ENCODE measurements at regions not wholly inside any gene's neighbourhood (a gene's known extent, or its start where the extent isn't known, plus 50 kb on each side); places are given as distances from the start of the nearest gene placed in this dataset.
A peak's percentile ranks its signal among the peaks of the same experiment; 100 is the strongest.
"Not testable (repeated sequence)": the region's sequence is repeated elsewhere in the genome, so short reads cannot be mapped to it uniquely, and the experiment has no call there.

DNA sequence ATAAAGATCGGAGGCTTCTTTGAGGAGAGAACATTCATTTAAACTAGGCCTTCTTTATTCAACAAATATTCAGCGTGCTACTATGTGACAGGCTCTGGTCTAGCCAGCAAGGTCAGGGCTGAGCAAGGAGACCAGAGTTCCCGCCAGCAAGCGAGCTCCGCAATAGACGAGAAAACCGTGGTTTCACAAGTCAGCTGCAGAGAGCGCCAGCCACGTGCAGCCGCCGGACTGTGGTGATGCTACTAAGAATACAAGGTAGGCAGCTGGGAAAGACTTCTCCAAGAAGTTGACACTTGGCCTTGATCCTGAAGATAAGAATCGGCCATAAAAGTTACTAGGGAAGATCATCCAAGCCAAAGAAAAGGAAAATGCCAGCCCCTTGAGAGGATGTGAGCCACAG is 533.7 kb upstream of the SALL3 start:
- intact Hi-C loops (cut with DNase I), result no loop called here
- no peak for DNase-seq
- ATAC-seq, result no peak

- DNase-seq (no peak), ATAC-seq (no peak)
- intact Hi-C loops (cut with DNase I), result no loop called here
Observed at GRCh38 chr18:78447211-78447610, 532.4 kb upstream of the SALL3 start.

DNA sequence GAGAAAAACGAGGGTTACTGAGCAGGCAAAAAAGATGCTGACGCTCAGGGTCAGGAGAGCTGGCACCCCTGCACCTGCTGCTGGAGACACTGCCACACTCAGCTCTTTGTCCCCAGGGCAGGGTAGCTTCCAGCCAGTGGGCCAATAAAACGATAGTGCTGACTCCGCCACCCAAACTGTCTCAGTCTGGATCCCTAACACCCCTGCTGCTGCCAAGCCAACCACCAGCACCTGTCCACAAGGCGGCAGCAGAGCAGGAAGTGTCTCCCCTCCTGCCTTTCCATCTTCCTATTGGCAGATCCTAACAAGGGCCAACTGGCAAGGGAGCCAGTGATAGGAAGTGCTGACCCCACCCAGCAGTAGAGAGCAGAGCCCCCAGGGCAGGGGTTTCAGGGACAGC is 531.5 kb upstream of the SALL3 start:
- ATAC-seq (no peak), DNase-seq (no peak)
- intact Hi-C loops (cut with DNase I), result no loop called here

GRCh38 chr18:78448591-78448990 is 531.0 kb upstream of the SALL3 start:
- DNase-seq, result no peak
- intact Hi-C loops (cut with DNase I), result no loop called here
- no peak for ATAC-seq

DNA sequence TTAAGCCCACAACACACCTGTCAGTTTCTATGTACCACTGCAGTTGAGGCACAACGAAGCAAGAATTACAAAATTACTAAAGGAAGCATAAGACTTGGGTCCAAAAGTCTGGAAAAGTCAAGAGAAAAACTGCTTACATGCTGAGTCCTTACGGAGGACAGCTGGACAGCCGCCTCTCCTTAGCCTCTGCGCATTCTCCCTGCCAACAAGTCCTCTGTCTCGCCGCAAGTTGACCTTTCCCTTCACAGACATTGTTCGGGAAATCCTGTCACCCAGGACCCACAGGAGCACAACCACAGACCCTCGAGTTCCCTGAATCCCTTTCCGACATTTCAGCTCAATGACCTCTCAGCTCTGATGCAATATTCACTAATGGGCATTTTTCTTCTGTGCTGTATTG is 525.4 kb upstream of the SALL3 start:
- ATAC-seq, result no peak
- intact Hi-C loops (cut with DNase I), result no loop called here

DNA sequence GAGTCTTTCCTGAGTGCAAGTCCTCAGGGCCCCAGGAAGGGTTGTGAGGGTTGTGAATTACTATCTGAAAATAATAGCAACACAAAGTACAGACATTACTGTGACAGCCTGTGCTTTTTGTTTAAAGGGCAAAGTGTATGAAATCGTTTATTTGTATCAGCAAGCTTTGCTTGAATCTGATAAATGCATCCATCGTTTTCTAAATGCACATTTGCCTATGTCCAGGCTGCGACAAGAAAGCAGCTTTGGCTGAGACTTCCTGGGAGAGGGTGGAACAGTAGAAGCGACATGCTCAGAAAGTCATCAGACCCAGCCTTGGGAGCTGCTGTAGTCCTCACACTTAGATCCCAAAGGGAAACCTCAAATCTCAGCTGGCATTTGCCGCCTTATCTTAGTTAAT is 524.2 kb upstream of the SALL3 start:
- intact Hi-C loops (cut with DNase I), result no loop called here
- no peak for ATAC-seq
- DNase-seq, result no peak

More for the DNA sequence above, 525.4 kb upstream of the SALL3 start:
- DNase-seq, result no peak

GRCh38 chr18:78457011-78457410 is 522.6 kb upstream of the SALL3 start:
- DNase-seq, result no peak
- intact Hi-C loops (cut with DNase I), result no loop called here
- ATAC-seq, result no peak

- ATAC-seq (no peak), DNase-seq (no peak)
- intact Hi-C loops (cut with DNase I), result no loop called here
Observed at GRCh38 chr18:78457731-78458130, 521.9 kb upstream of the SALL3 start.

DNA sequence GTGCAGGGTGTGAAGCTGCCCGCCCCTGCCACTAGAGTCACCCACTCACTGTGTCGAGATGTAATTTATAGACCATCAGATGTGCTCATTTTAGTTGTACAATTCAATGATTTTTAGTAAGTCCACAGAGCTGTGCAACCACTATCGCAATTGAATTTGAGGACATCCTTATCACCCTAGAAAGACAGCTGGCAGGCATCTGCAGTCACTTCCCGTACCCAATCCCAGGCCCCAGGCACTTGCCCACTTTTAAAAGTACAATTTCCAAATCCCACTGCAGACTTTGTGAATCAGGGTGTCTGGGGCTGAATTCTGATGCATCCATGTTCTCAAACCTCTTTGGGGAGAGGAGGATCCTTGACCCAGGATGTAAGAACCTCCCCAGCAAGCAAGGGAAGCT is 521.3 kb upstream of the SALL3 start:
- no peak for ATAC-seq
- DNase-seq, result no peak
- intact Hi-C loops (cut with DNase I), result no loop called here

DNA sequence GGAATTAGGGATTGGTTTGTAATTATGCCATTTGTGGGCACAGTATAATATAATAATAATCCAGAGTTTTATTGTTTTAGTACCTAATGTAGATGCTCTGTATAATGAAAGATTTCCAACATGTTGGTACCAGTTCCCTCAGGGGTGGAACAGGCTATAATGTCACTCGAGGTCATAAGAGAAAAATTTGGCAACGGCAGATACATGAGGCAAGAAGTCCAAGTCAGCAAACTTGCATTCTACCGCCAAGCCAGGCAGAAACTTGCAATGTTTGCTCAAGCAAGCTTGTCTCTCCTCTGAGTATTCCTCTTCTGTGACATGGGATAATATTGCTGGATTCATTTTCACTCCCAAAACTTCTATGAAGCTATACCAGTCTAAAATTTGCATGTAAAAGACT is 520.0 kb upstream of the SALL3 start:
- DNase-seq, result no peak
- peak in 1 of 2 donors; percentile 67 for ATAC-seq
- intact Hi-C loops (cut with DNase I), result no loop called here

DNA sequence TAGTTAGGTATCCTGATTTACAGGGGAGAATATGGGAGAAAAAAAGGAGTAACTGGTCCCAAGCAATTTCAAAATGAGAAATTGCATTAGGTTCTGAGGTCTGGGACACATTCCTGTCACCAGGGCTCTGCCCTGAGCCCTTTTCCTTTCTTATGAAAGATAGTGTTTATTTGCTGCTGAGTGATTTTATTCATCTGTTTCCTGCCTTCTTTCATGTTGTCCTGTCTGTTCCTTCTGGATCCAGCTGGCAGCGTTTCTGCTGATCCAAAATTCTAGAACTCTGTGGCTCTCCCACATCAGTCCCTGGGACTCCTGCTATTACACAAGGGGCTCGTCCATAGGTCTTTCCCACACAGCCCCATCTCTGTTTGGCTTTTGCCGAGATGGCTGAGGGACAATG is 519.1 kb upstream of the SALL3 start:
- intact Hi-C loops (cut with DNase I), result no loop called here
- no peak for DNase-seq

DNA sequence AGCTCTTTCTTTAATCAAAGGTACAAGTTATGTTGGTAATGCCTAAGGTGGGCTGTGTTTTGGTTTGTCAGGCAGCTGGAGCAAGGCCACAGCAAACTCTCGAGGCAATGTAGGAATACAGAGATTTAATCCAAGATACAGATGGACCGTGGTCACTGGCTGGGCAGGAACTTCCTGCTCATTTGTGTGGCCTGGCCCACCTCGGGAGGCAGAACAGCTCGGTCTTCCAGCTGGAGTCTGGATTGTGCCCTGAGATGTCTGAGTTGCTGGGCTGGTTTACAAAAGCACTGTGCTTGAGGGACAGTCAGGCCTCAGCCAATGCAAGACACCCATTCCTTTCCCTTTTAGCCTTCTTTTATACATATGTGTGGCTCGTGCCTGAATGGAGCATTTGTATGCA is 506.1 kb upstream of the SALL3 start:
- DNase-seq, result no peak
- intact Hi-C loops (cut with DNase I), result no loop called here
- ATAC-seq, result no peak

More for the DNA sequence above, 519.1 kb upstream of the SALL3 start:
- no peak for ATAC-seq

DNA sequence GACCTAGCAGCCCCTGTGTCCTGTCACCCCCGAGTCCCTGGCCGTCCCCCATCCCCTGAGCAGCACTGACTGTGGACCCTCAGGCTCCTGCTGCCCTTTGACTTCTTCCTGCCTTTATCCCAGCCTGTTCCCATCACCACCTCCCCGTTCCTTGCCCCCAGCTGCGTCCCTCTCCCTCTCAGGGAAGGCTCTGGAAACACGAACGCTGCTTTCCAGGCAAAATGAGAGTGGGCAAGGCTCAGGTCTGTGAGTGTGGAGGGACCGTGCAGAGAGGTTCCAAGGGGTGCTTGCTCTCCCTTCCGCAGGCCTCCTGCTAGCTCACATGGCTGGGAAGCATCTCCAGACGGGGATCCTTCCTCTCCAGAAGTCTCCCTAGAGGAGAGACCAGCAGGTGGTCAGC is 501.8 kb upstream of the SALL3 start:
- no peak for DNase-seq
- intact Hi-C loops (cut with DNase I), result no loop called here
- ATAC-seq, result no peak

DNA sequence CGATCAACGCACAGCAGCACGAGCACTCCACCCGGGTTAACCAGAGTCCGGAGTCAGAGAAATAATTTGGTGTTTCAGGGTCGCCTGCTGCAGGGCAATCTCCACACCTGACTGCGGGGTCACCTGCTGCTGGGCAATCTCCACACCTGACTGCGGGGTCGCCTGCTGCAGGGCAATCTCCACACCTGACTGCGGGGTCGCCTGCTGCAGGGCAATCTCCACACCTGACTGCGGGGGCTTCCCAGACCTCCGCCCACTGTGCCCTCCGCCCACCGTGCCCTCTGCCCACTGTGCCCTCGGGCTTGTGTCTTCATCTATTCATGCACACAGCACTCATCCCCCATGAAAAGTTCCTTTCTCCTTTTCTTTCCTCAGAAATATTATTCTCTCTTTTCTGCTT is 500.2 kb upstream of the SALL3 start:
- ATAC-seq (no peak), DNase-seq (no peak)
- intact Hi-C loops (cut with DNase I), result no loop called here

DNA sequence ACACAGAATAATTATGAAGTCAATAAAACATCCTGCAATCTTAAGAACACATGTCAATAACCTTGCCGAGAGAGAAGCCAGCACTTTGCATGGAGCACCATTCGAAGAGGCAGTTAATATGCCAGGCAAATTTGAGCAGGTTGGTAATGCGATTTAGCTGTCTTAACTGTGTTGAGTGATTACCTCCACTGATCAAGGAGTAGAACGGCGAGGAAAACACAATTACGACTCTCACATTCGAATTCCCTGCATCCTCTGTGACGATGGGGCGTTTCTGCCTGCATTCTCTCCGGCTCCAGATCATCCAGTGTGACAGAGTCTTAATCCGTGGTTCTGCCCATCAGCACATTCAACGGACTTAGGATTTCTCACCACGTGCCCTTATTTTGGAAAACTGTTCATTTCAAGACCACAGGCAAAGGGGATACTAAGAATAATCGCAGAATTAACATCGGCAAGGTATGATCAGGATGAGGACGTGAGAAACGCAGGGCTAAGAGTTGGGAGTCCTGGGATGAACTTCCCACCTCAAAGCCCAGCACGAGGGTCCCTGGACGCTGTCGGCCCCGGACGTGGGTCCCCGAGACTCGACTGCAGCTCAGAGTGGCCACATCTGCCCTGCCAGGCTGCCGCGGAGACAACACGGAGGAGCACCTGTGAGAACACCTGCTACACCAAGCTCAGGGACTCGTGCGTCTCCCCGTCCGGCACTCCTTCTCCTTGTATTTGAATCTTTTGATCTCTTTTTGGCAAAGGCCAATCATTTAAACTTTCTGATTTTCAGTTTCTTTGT is 499.2 kb upstream of the SALL3 start:
- DNase-seq, result no peak
- intact Hi-C loops (cut with DNase I), result no loop called here
- no peak for ATAC-seq

GRCh38 chr18:78482378-78482777 is 497.2 kb upstream of the SALL3 start:
- ATAC-seq (no peak), DNase-seq (no peak)
- intact Hi-C loops (cut with DNase I), result no loop called here

GRCh38 chr18:78487649-78488048 is 492.0 kb upstream of the SALL3 start:
- ATAC-seq (no peak), DNase-seq (no peak)
- intact Hi-C loops (cut with DNase I), result no loop called here

GRCh38 chr18:78492064-78492812 is 487.4 kb upstream of the SALL3 start:
- intact Hi-C loops (cut with DNase I), result no loop called here
- ATAC-seq, result no peak

GRCh38 chr18:78492813-78493371 is 486.7 kb upstream of the SALL3 start:
- intact Hi-C loops (cut with DNase I), result no loop called here

More at GRCh38 chr18:78492064-78492812, 487.4 kb upstream of the SALL3 start:
- no peak for DNase-seq

DNA sequence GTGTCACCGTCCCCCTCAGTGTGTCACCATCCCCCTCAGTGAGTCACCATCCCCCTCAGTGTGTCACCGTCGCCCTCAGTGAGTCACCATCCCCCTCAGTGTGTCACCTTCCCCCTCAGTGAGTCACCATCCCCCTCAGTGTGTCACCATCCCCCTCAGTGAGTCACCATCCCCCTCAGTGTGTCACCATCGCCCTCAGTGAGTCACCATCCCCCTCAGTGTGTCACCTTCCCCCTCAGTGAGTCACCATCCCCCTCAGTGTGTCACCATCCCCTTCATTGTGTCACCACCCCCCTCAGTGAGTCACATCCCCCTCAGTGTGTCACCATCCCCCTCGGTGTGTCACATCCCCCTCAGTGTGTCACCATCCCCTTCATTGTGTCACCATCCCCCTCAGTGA is 486.1 kb upstream of the SALL3 start:
- intact Hi-C loops (cut with DNase I); DNase-seq; ATAC-seq: not testable (repeated sequence)

More at GRCh38 chr18:78492813-78493371, 486.7 kb upstream of the SALL3 start:
- DNase-seq (no peak), ATAC-seq (no peak)
